ENCODE measurements at regions not wholly inside any gene's neighbourhood (a gene's known extent, or its start where the extent isn't known, plus 50 kb on each side); places are given as distances from the start of the nearest gene placed in this dataset.

- TF ChIP-seq CTCF (conservative IDR thresholded peaks at IDR 0.05; ENCODE audit: low read depth, low read length) (no peak), EZH2 (IDR thresholded peaks at IDR 0.05; ENCODE audit: borderline replicate concordance, low read depth, low read length, poor library complexity, severe bottlenecking) (no peak)
These were observed 88.7 kb upstream of the LUZP2 start for GRCh38 chr11:24408202-24408601.
